ENCODE measurements at regions not wholly inside any gene's neighbourhood (a gene's known extent, or its start where the extent isn't known, plus 50 kb on each side); places are given as distances from the start of the nearest gene placed in this dataset.

- TF ChIP-seq, protein P1, sequence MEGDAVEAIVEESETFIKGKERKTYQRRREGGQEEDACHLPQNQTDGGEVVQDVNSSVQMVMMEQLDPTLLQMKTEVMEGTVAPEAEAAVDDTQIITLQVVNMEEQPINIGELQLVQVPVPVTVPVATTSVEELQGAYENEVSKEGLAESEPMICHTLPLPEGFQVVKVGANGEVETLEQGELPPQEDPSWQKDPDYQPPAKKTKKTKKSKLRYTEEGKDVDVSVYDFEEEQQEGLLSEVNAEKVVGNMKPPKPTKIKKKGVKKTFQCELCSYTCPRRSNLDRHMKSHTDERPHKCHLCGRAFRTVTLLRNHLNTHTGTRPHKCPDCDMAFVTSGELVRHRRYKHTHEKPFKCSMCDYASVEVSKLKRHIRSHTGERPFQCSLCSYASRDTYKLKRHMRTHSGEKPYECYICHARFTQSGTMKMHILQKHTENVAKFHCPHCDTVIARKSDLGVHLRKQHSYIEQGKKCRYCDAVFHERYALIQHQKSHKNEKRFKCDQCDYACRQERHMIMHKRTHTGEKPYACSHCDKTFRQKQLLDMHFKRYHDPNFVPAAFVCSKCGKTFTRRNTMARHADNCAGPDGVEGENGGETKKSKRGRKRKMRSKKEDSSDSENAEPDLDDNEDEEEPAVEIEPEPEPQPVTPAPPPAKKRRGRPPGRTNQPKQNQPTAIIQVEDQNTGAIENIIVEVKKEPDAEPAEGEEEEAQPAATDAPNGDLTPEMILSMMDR (IDR thresholded peaks at IDR 0.05): no peak
- no peak for TF ChIP-seq POLR2A (IDR thresholded peaks at IDR 0.05)
Observed at GRCh38 chr1:105591681-105592080, 1464.8 kb upstream of the PRMT6 start.

Measured in testis (tissue), 2 donors.